IMR-90 (cell line): ENCODE measurements at regions not wholly inside any gene's neighbourhood (a gene's known extent, or its start where the extent isn't known, plus 50 kb on each side); places are given as distances from the start of the nearest gene placed in this dataset.

Experiments
- ATAC-seq: fragments of 200-7000 bp; cut with Tn5 transposase; 2 replicates; pipeline ENCODE4 v1.9.1; 2020; ENCODE audit warnings: low read depth, mild to moderate bottlenecking, moderate library complexity
- BruUV-seq: library from RNA; stranded (reverse); fragments of 400-500 nt; replicated peaks from 2 replicates; lab custom pipeline; 2021; lab: Mats Ljungman, UMichigan
- CTCF ChIA-PET: fragments of 300-600 bp; formaldehyde crosslinking; extraction: SDS; loops from one replicate; lab custom pipeline; 2021; ENCODE audit warnings: antibody characterized with exemption; lab: Yijun Ruan, JAX
- POLR2A ChIA-PET: fragments of 300-600 bp; sonication (Branson Sonifier 250); formaldehyde crosslinking; loops from one replicate; lab custom pipeline; 2022; ENCODE audit warnings: antibody characterized with exemption; ENCODE audit not compliant: unreplicated experiment; lab: Charles Lee
- DNase-seq: peaks from one replicate; pipeline ENCODE4 v3.0.0; 2013
- H2AFZ ChIP-seq: replicated peaks from 2 replicates; pipeline ENCODE3; 2013; ENCODE audit warnings: low read length, mild to moderate bottlenecking; ENCODE audit not compliant: poor library complexity
- H2AK5ac ChIP-seq: 2 replicates; pipeline ENCODE4 v1.6.1; 2013; ENCODE audit warnings: low read depth, low read length, inconsistent platforms
- H2AK9ac ChIP-seq: replicated peaks from 2 replicates; pipeline ENCODE3; 2013; ENCODE audit warnings: mild to moderate bottlenecking, low read depth, low read length, moderate library complexity; ENCODE audit not compliant: poor library complexity
- H2BK120ac ChIP-seq: 2 replicates; pipeline ENCODE4 v1.6.1; 2013; ENCODE audit warnings: low read depth, low read length, inconsistent platforms
- H2BK15ac ChIP-seq: 3 replicates; pipeline ENCODE4 v1.6.1; 2013; ENCODE audit warnings: low read depth, low read length, inconsistent platforms
- H2BK20ac ChIP-seq: 2 replicates; pipeline ENCODE4 v1.6.1; 2013; ENCODE audit warnings: low read depth, mild to moderate bottlenecking, inconsistent platforms, low read length, moderate library complexity
- H2BK5ac ChIP-seq: 2 replicates; pipeline ENCODE4 v1.6.1; 2013; ENCODE audit warnings: mild to moderate bottlenecking, low read depth, low read length, inconsistent platforms; ENCODE audit not compliant: poor library complexity, severe bottlenecking
- H3K14ac ChIP-seq: replicated peaks from 2 replicates; pipeline ENCODE4 v1.6.1; 2013; ENCODE audit warnings: low read depth, low read length, inconsistent platforms
- H3K18ac ChIP-seq: 2 replicates; pipeline ENCODE4 v1.6.1; 2013; ENCODE audit warnings: low read depth, low read length, control low read depth
- H3K23ac ChIP-seq: 2 replicates; pipeline ENCODE4 v1.6.1; 2013; ENCODE audit warnings: low read depth, low read length, inconsistent platforms
- H3K27ac ChIP-seq: 2 replicates; pipeline ENCODE4 v1.5.1; 2013; ENCODE audit warnings: mild to moderate bottlenecking, control low read depth, low read length; ENCODE audit not compliant: insufficient read depth
- H3K27me3 ChIP-seq: 2 replicates; pipeline ENCODE4 v1.6.1; 2013; ENCODE audit warnings: low read length; ENCODE audit not compliant: control insufficient read depth, insufficient read depth
- H3K36me3 ChIP-seq: 2 replicates; pipeline ENCODE4 v1.6.1; 2013; ENCODE audit warnings: low read length, mixed read lengths; ENCODE audit not compliant: control insufficient read depth, insufficient read depth
- H3K4ac ChIP-seq: 2 replicates; pipeline ENCODE4 v1.6.1; 2013; ENCODE audit warnings: low read depth, low read length, inconsistent platforms
- H3K4me1 ChIP-seq: 2 replicates; pipeline ENCODE4 v1.6.1; 2013; ENCODE audit warnings: low read length, mixed read lengths; ENCODE audit not compliant: control insufficient read depth, insufficient read depth
- H3K4me2 ChIP-seq: 2 replicates; pipeline ENCODE4 v1.6.1; 2013; ENCODE audit warnings: low read depth, mild to moderate bottlenecking, control low read depth, low read length, moderate library complexity
- H3K4me3 ChIP-seq: 2 replicates; pipeline ENCODE4 v1.5.1; 2013; ENCODE audit warnings: low read depth, mild to moderate bottlenecking, control low read depth, low read length, moderate library complexity; ENCODE audit not compliant: insufficient read depth
- H3K56ac ChIP-seq: 2 replicates; pipeline ENCODE4 v1.6.1; 2013; ENCODE audit warnings: low read length, inconsistent platforms; ENCODE audit not compliant: insufficient read depth; ENCODE audit errors: extremely low read depth
- H3K79me1 ChIP-seq, 2 experiments: 2 replicates each; pipeline ENCODE4 v1.6.1; 2013; ENCODE audit warnings: low read length in 2 of 2, inconsistent platforms in 1 of 2, low read depth in 1 of 2
- H3K9ac ChIP-seq: 2 replicates; pipeline ENCODE4 v1.6.1; 2013; ENCODE audit warnings: low read depth, low read length, control low read depth
- H3K9me1 ChIP-seq: 2 replicates; pipeline ENCODE4 v1.6.1; 2013; ENCODE audit warnings: low read length, inconsistent platforms; ENCODE audit not compliant: insufficient read depth
- H3K9me3 ChIP-seq: 2 replicates; pipeline ENCODE4 v1.6.1; 2013; ENCODE audit warnings: low read length; ENCODE audit not compliant: control insufficient read depth, insufficient read depth
- H4K20me1 ChIP-seq: 2 replicates; pipeline ENCODE4 v1.6.1; 2013; ENCODE audit warnings: low read length, inconsistent platforms; ENCODE audit not compliant: insufficient read depth
- H4K5ac ChIP-seq: 2 replicates; pipeline ENCODE4 v1.6.1; 2013; ENCODE audit warnings: mild to moderate bottlenecking, low read depth, low read length, control low read depth
- H4K8ac ChIP-seq, 2 experiments: 2 replicates each; pipeline ENCODE4 v1.6.1; 2013; ENCODE audit warnings: low read depth in 2 of 2, low read length in 2 of 2, control low read depth in 1 of 2, inconsistent platforms in 1 of 2
- H4K91ac ChIP-seq: 2 replicates; pipeline ENCODE4 v1.6.1; 2013; ENCODE audit warnings: low read depth, low read length, inconsistent platforms; ENCODE audit not compliant: insufficient read depth
- CHD1 ChIP-seq: IDR thresholded peaks from 2 replicates; pipeline ENCODE4 v1.6.1; 2012; ENCODE audit warnings: low read depth, low read length, improper control_type of control experiment
- MXI1 ChIP-seq: IDR thresholded peaks from 2 replicates; pipeline ENCODE4 v1.6.1; 2012; ENCODE audit warnings: low read depth, mild to moderate bottlenecking, low read length, moderate library complexity, borderline replicate concordance
- NFE2L2 ChIP-seq: fragments of 150-350 bp; IDR thresholded peaks from 2 replicates; pipeline ENCODE4 v1.6.1; 2016; ENCODE audit warnings: low read depth, mild to moderate bottlenecking, low read length
- POLR2A ChIP-seq: IDR thresholded peaks from 2 replicates; pipeline ENCODE4 v1.6.1; 2012; ENCODE audit warnings: mild to moderate bottlenecking, low read depth, low read length
- RCOR1 ChIP-seq: IDR thresholded peaks from 2 replicates; pipeline ENCODE4 v1.6.1; 2012; ENCODE audit warnings: mild to moderate bottlenecking, low read length, improper control_type of control experiment; ENCODE audit not compliant: insufficient replicate concordance
- RFX5 ChIP-seq: IDR thresholded peaks from 2 replicates; pipeline ENCODE4 v1.8.0; 2012; ENCODE audit warnings: low read depth, mild to moderate bottlenecking, low read length, moderate library complexity
- SMC3 ChIP-seq: fragments of 150-350 bp; IDR thresholded peaks from 2 replicates; pipeline ENCODE4 v1.6.1; 2016; ENCODE audit warnings: low read depth, mild to moderate bottlenecking, antibody characterized with exemption, low read length, moderate library complexity
- WGBS, 2 experiments: methylation state at CpG; one replicate each; pipeline versions ENCODE4 v1.1.5 to v1.1.7; 2013; ENCODE audit warnings: missing lambda C conversion rate in 2 of 2; ENCODE audit not compliant: insufficient read length in 1 of 2; ENCODE audit errors: extremely low coverage in 2 of 2; 5-methylcytosine and 5-hydroxymethylcytosine counted together
- dilution Hi-C: fragments of 300-500 bp; cut with HindIII; formaldehyde crosslinking; loops from one replicate; pipeline ENCODE4 v1.14.3; 2018; ENCODE audit warnings: low sequenced_read_pairs; ENCODE audit not compliant: unreplicated experiment
- in situ Hi-C: fragments of 300-500 bp; cut with MboI; formaldehyde crosslinking; loops from 3 replicates; pipeline ENCODE4 v1.14.3; 2019; ENCODE audit warnings: low sequenced_read_pairs, inconsistent platforms, mixed read lengths
- intact Hi-C: fragments of 100-400 bp; cut with micrococcal nuclease; formaldehyde crosslinking; loops from 2 replicates; pipeline ENCODE4 v1.10.0; 2022
- TF ChIP-seq, protein P1 (sequence below): fragments of 150-350 bp; IDR thresholded peaks from 2 replicates; pipeline ENCODE4 v1.6.1; 2017; ENCODE audit warnings: mild to moderate bottlenecking, antibody characterized with exemption, low read length, low read depth
- TF ChIP-seq, protein P2 (sequence below): conservative IDR thresholded peaks from 2 replicates; pipeline ENCODE4 v1.5.1; 2012; ENCODE audit warnings: mild to moderate bottlenecking, low read depth, low read length, improper control_type of control experiment

DNA sequence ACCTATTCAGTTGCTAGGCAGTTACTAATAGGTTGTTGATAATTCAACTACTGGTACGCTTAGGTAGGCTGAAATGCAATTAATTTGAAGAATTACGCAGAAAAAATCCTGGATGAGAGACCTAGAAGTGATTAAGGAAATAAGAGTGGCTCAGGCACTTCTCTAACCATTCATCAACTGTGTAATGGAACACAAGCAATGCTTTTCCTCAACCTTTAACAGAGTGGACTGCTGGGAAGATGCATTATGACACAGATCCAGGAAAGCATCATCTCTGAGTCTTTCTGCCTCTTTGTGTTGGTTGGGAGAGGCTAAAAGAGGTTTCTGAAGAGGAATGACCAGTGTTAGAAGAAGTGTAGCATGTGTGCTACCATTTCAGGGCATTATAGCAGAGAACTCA lies 992.2 kb downstream of the TSN start:
- ATAC-seq: no peak
- TF ChIP-seq POLR2A: no peak
- no peak for TF ChIP-seq RFX5
- no peak for TF ChIP-seq SMC3
- no peak for TF ChIP-seq NFE2L2
- no peak for TF ChIP-seq CHD1
- TF ChIP-seq, protein P1, sequence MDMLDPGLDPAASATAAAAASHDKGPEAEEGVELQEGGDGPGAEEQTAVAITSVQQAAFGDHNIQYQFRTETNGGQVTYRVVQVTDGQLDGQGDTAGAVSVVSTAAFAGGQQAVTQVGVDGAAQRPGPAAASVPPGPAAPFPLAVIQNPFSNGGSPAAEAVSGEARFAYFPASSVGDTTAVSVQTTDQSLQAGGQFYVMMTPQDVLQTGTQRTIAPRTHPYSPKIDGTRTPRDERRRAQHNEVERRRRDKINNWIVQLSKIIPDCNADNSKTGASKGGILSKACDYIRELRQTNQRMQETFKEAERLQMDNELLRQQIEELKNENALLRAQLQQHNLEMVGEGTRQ: no peak
- TF ChIP-seq, protein P2, sequence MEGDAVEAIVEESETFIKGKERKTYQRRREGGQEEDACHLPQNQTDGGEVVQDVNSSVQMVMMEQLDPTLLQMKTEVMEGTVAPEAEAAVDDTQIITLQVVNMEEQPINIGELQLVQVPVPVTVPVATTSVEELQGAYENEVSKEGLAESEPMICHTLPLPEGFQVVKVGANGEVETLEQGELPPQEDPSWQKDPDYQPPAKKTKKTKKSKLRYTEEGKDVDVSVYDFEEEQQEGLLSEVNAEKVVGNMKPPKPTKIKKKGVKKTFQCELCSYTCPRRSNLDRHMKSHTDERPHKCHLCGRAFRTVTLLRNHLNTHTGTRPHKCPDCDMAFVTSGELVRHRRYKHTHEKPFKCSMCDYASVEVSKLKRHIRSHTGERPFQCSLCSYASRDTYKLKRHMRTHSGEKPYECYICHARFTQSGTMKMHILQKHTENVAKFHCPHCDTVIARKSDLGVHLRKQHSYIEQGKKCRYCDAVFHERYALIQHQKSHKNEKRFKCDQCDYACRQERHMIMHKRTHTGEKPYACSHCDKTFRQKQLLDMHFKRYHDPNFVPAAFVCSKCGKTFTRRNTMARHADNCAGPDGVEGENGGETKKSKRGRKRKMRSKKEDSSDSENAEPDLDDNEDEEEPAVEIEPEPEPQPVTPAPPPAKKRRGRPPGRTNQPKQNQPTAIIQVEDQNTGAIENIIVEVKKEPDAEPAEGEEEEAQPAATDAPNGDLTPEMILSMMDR: no peak
- TF ChIP-seq MXI1: no peak
- no peak for TF ChIP-seq RCOR1
- Histone ChIP-seq H3K27ac (no peak overlapping the region), H3K4me1 (no peaks in the 10 kb centered on the region), H3K9ac (no peak overlapping the region), H2BK5ac (no peak overlapping the region), H3K4me2 (no peak overlapping the region), H4K5ac (no peak overlapping the region), H2BK15ac (no peak overlapping the region), H2BK20ac (no peak overlapping the region), H2AFZ (no peak overlapping the region), H3K23ac (no peak overlapping the region), H3K9me3 (no peaks in the 10 kb centered on the region), H3K9me1 (no peaks in the 10 kb centered on the region), H3K36me3 (no peaks in the 10 kb centered on the region), H4K91ac (no peak overlapping the region), H3K56ac (no peak overlapping the region), H3K4ac (no peak overlapping the region), H3K4me3 (no peak overlapping the region), H3K27me3 (no peaks in the 10 kb centered on the region), H4K20me1 (no peaks in the 10 kb centered on the region), H3K79me1 (no peaks in the 10 kb centered on the region), H4K8ac (no peak overlapping the region), H2AK5ac (no peak overlapping the region), H2AK9ac (no peak overlapping the region), H2BK120ac (no peak overlapping the region), H3K18ac (no peak overlapping the region), H3K14ac (no peak overlapping the region)
- in situ Hi-C loops (no loop called here), dilution Hi-C loops (no loop called here), intact Hi-C loops (no loop called here)
- DNase-seq: no peak
- POLR2A ChIA-PET: no interaction called here
- no CpG with 5 or more reads among the region's 2 CpGs for WGBS, 2 experiments
- CTCF ChIA-PET: no interaction called here
- no TSS peak for BruUV-seq
